H1 (cell line): ENCODE measurements at regions not wholly inside any gene's neighbourhood (a gene's known extent, or its start where the extent isn't known, plus 50 kb on each side); places are given as distances from the start of the nearest gene placed in this dataset.

Experiments
- CTCF ChIA-PET: fragments of 300-600 bp; sonication (Branson Sonifier 250); formaldehyde crosslinking; loops from one replicate; lab custom pipeline; 2021; ENCODE audit not compliant: partially characterized antibody; lab: Charles Lee
- POLR2A ChIA-PET: fragments of 300-600 bp; sonication (Branson Sonifier 250); formaldehyde crosslinking; loops from one replicate; lab custom pipeline; 2021; ENCODE audit warnings: inconsistent platforms; ENCODE audit not compliant: partially characterized antibody; lab: Charles Lee
- DNase-seq, 2 experiments: peaks; one replicate each; pipeline versions ENCODE4 v3.0.0 to v3.0.0-alpha.2; 2010 to 2022; ENCODE audit warnings: low spot score in 2 of 2, low read depth in 1 of 2, mixed read lengths in 1 of 2
- FAIRE-seq: peaks from 2 replicates; lab custom pipeline; 2011; peaks lifted over from hg19 to GRCh38; lab: Jason Lieb, UNC
- H2AFZ ChIP-seq: 2 replicates; pipeline ENCODE4 v1.8.1; 2012; ENCODE audit warnings: low read length, inconsistent platforms
- H2AK5ac ChIP-seq: 2 replicates; pipeline ENCODE4 v1.6.1; 2013; ENCODE audit warnings: low read depth, low read length
- H2BK120ac ChIP-seq: replicated peaks from 2 replicates; pipeline ENCODE3; 2013; ENCODE audit warnings: low read depth, low read length, inconsistent platforms
- H2BK12ac ChIP-seq: 2 replicates; pipeline ENCODE4 v1.6.1; 2013; ENCODE audit warnings: low read depth, low read length
- H2BK15ac ChIP-seq: 2 replicates; pipeline ENCODE4 v1.6.1; 2013; ENCODE audit warnings: low read length
- H2BK20ac ChIP-seq: 2 replicates; pipeline ENCODE4 v1.6.1; 2013; ENCODE audit warnings: low read length
- H2BK5ac ChIP-seq: 2 replicates; pipeline ENCODE4 v1.6.1; 2013; ENCODE audit warnings: low read depth, low read length
- H3K14ac ChIP-seq: 2 replicates; pipeline ENCODE4 v1.6.1; 2013; ENCODE audit warnings: inconsistent platforms; ENCODE audit not compliant: insufficient read length
- H3K18ac ChIP-seq: 2 replicates; pipeline ENCODE4 v1.6.1; 2013; ENCODE audit warnings: low read length; ENCODE audit errors: extremely low read depth
- H3K23ac ChIP-seq: 2 replicates; pipeline ENCODE4 v1.6.1; 2013; ENCODE audit warnings: inconsistent platforms; ENCODE audit not compliant: insufficient read length
- H3K23me2 ChIP-seq: 2 replicates; pipeline ENCODE4 v1.6.1; 2013; ENCODE audit warnings: low read depth, low read length
- H3K27ac ChIP-seq: 2 replicates; pipeline ENCODE4 v1.6.1; 2011; ENCODE audit warnings: low read depth, low read length, inconsistent platforms
- H3K27me3 ChIP-seq, 4 experiments: replicated peaks in 1 of 4; 1 replicate in 1 of 4; 2 replicates in 3 of 4; pipeline versions ENCODE4 v1.6.1 to v1.8.1; 2011 to 2013; ENCODE audit warnings: low read length in 3 of 4, mild to moderate bottlenecking in 3 of 4, inconsistent platforms in 2 of 4, mixed read lengths in 2 of 4, moderate library complexity in 1 of 4; ENCODE audit not compliant: control insufficient read depth in 3 of 4, insufficient read depth in 3 of 4; ENCODE audit errors: extremely low read depth in 1 of 4
- H3K36me3 ChIP-seq, 4 experiments: 2 replicates each; pipeline versions ENCODE4 v1.6.1 to v1.8.1; 2011 to 2013; ENCODE audit warnings: mild to moderate bottlenecking in 4 of 4, low read length in 3 of 4, moderate library complexity in 2 of 4, control low read depth in 1 of 4, inconsistent platforms in 1 of 4; ENCODE audit not compliant: insufficient read depth in 4 of 4, control insufficient read depth in 2 of 4
- H3K4ac ChIP-seq: replicated peaks from 2 replicates; pipeline ENCODE3; 2013; ENCODE audit warnings: low read length, low read depth, mixed read lengths, inconsistent platforms; ENCODE audit not compliant: insufficient read length
- H3K4me1 ChIP-seq, 4 experiments: replicated peaks in 1 of 4; 1 replicate in 1 of 4; 2 replicates in 3 of 4; pipeline versions ENCODE4 v1.6.1 to v1.8.1; 2011 to 2013; ENCODE audit warnings: low read length in 3 of 4, inconsistent platforms in 2 of 4, mixed read lengths in 1 of 4; ENCODE audit not compliant: insufficient read depth in 4 of 4, control insufficient read depth in 3 of 4
- H3K4me2 ChIP-seq, 2 experiments: 2 replicates each; pipeline versions ENCODE4 v1.6.1 to v1.8.1; 2011 to 2013; ENCODE audit warnings: low read depth in 2 of 2, low read length in 2 of 2, control low read depth in 1 of 2, inconsistent platforms in 1 of 2, mild to moderate bottlenecking in 1 of 2; ENCODE audit not compliant: insufficient read depth in 1 of 2
- H3K4me3 ChIP-seq, 4 experiments: fragments of 200-600, 300-600 bp in 1 of 4; sonication (generic), shearing (Covaris generic), sonication (Bioruptor Twin) in 1 of 4; 2 replicates each; pipeline versions ENCODE4 v1.5.1 to v1.8.1; 2011 to 2016; ENCODE audit warnings: low read length in 4 of 4, low read depth in 3 of 4, control low read depth in 2 of 4, inconsistent platforms in 2 of 4, mild to moderate bottlenecking in 2 of 4, mixed read lengths in 1 of 4, moderate library complexity in 1 of 4; ENCODE audit not compliant: insufficient read depth in 2 of 4; ENCODE audit errors: extremely low read depth in 1 of 4
- H3K56ac ChIP-seq: replicated peaks from 2 replicates; pipeline ENCODE3; 2013; ENCODE audit warnings: low read depth, mild to moderate bottlenecking, mixed read lengths, low read length, inconsistent platforms; ENCODE audit not compliant: insufficient read length
- H3K79me1 ChIP-seq: 2 replicates; pipeline ENCODE4 v1.6.1; 2013; ENCODE audit warnings: low read depth, low read length, control low read depth
- H3K79me2 ChIP-seq, 2 experiments: 2 replicates each; pipeline versions ENCODE4 v1.6.1 to v1.8.1; 2012 to 2013; ENCODE audit warnings: low read length in 2 of 2, mild to moderate bottlenecking in 2 of 2, inconsistent platforms in 1 of 2; ENCODE audit not compliant: insufficient read depth in 2 of 2, control insufficient read depth in 1 of 2
- H3K9ac ChIP-seq, 4 experiments: replicated peaks in 1 of 4; 1 replicate in 1 of 4; 2 replicates in 3 of 4; pipeline versions ENCODE4 v1.6.1 to v1.8.1; 2011 to 2013; ENCODE audit warnings: low read depth in 3 of 4, low read length in 3 of 4, control low read depth in 2 of 4, mild to moderate bottlenecking in 2 of 4, moderate library complexity in 2 of 4, inconsistent platforms in 1 of 4; ENCODE audit errors: extremely low read depth in 1 of 4
- H3K9me3 ChIP-seq, 2 experiments: 2 replicates each; pipeline versions ENCODE4 v1.6.1 to v1.8.1; 2012 to 2013; ENCODE audit warnings: mild to moderate bottlenecking in 2 of 2, moderate library complexity in 2 of 2, control low read depth in 1 of 2, inconsistent platforms in 1 of 2, low read depth in 1 of 2, low read length in 1 of 2, mixed read lengths in 1 of 2; ENCODE audit not compliant: insufficient read depth in 2 of 2
- H4K20me1 ChIP-seq, 2 experiments: replicated peaks in 1 of 2; 2 replicates each; pipeline versions ENCODE3 to v1.8.1; 2011 to 2013; ENCODE audit warnings: inconsistent platforms in 2 of 2, low read length in 2 of 2, mild to moderate bottlenecking in 1 of 2; ENCODE audit not compliant: insufficient read depth in 2 of 2, control insufficient read depth in 1 of 2
- H4K5ac ChIP-seq: 2 replicates; pipeline ENCODE4 v1.6.1; 2013; ENCODE audit warnings: low read length, low read depth, mixed read lengths, inconsistent platforms; ENCODE audit not compliant: insufficient read length
- H4K8ac ChIP-seq: 2 replicates; pipeline ENCODE4 v1.8.0; 2013; ENCODE audit warnings: mild to moderate bottlenecking, moderate library complexity, low read length, inconsistent platforms; ENCODE audit not compliant: insufficient read depth; ENCODE audit errors: extremely low read depth
- H4K91ac ChIP-seq: replicated peaks from 2 replicates; pipeline ENCODE3; 2013; ENCODE audit warnings: low read length, mixed read lengths, inconsistent platforms; ENCODE audit not compliant: insufficient read length
- ATF2 ChIP-seq: IDR thresholded peaks from 2 replicates; pipeline ENCODE4 v1.6.1; 2012; ENCODE audit warnings: low read length, inconsistent platforms
- BACH1 ChIP-seq: IDR thresholded peaks from 2 replicates; pipeline ENCODE4 v1.6.1; 2012; ENCODE audit warnings: low read length, improper control_type of control experiment
- BCL11A ChIP-seq, 2 experiments: IDR thresholded peaks; one replicate each; pipeline ENCODE4 v1.6.1; 2011; ENCODE audit warnings: low read depth in 2 of 2, low read length in 2 of 2, mild to moderate bottlenecking in 2 of 2
- EGR1 ChIP-seq: IDR thresholded peaks from 2 replicates; pipeline ENCODE4 v1.6.1; 2011; ENCODE audit warnings: low read depth, low read length, borderline replicate concordance
- FOSL1 ChIP-seq: IDR thresholded peaks from 2 replicates; pipeline ENCODE4 v1.6.1; 2011; ENCODE audit warnings: mild to moderate bottlenecking, low read depth, low read length, moderate library complexity; ENCODE audit not compliant: insufficient read depth
- GABPA ChIP-seq: IDR thresholded peaks from 2 replicates; pipeline ENCODE4 v1.6.1; 2011; ENCODE audit warnings: mild to moderate bottlenecking, low read length, moderate library complexity, borderline replicate concordance; ENCODE audit not compliant: insufficient read depth
- JUN ChIP-seq: IDR thresholded peaks from 2 replicates; pipeline ENCODE4 v1.6.1; 2011; ENCODE audit warnings: low read depth, mild to moderate bottlenecking, improper control_type of control experiment, low read length
- NANOG ChIP-seq: IDR thresholded peaks from 2 replicates; pipeline ENCODE4 v1.6.1; 2011; ENCODE audit warnings: low read length, low read depth, mild to moderate bottlenecking, inconsistent platforms; ENCODE audit not compliant: insufficient read depth, poor library complexity, severe bottlenecking
- POLR2A ChIP-seq, 2 experiments: IDR thresholded peaks; 1 replicate in 1 of 2; 2 replicates in 1 of 2; pipeline ENCODE4 v1.6.1; 2011; ENCODE audit warnings: low read depth in 2 of 2, low read length in 2 of 2, mild to moderate bottlenecking in 2 of 2; ENCODE audit errors: control extremely low read depth in 1 of 2
- RBBP5 ChIP-seq: IDR thresholded peaks from 2 replicates; pipeline ENCODE4 v1.7.1; 2012; ENCODE audit warnings: low read depth, mild to moderate bottlenecking, inconsistent platforms, low read length, moderate library complexity, borderline replicate concordance
- RNF2 ChIP-seq: fragments of 200-900, 300-1000 bp; sonication (generic); IDR thresholded peaks from 2 replicates; pipeline ENCODE4 v1.7.1; 2016; ENCODE audit warnings: borderline replicate concordance, low read depth, mild to moderate bottlenecking, antibody characterized with exemption, low read length; ENCODE audit not compliant: poor library complexity, severe bottlenecking; ENCODE audit errors: missing control alignments
- SAP30 ChIP-seq: fragments of 300-600 bp; sonication (generic); IDR thresholded peaks from 2 replicates; pipeline ENCODE4 v1.7.1; 2012; ENCODE audit warnings: low read length, moderate library complexity, mild to moderate bottlenecking, inconsistent platforms; ENCODE audit not compliant: insufficient read depth, insufficient replicate concordance
- TEAD4 ChIP-seq: IDR thresholded peaks from 2 replicates; pipeline ENCODE4 v1.6.1; 2012; ENCODE audit warnings: low read depth, low read length, inconsistent platforms, mixed read lengths
- WGBS, 2 experiments: shearing (Covaris generic) in 1 of 2; methylation state at CpG; one replicate each; pipeline versions ENCODE4 v1.1.6 to v1.1.7; 2013 to 2015; ENCODE audit warnings: low lambda C conversion rate in 2 of 2, mixed read lengths in 2 of 2, inconsistent platforms in 1 of 2, low coverage in 1 of 2, missing lambda C conversion rate in 1 of 2; ENCODE audit not compliant: insufficient replicate concordance in 2 of 2, insufficient coverage in 1 of 2, insufficient read length in 1 of 2; ENCODE audit errors: extremely low coverage in 1 of 2, missing lambda C conversion rate in 1 of 2; 5-methylcytosine and 5-hydroxymethylcytosine counted together

DNA sequence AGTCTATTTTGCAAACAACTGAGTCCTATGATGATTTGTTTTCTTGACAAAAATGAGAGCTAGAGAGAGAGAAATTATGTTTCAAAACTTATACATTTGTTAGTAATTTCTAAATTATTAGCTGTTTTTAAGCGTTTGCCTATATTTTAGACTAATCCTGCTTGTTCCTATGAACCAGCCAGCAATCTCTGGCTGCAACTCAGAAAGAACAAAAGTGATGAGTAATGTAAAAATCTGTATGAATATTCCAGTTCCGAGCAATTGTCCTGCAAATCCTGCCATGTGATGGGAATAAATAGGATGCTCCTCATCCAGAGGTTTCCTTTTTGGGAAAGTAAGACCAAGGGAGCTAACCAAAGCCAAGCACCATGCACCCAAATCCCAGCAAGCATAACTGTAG lies 228.3 kb upstream of the GBE1 start:
- H3K79me1 ChIP-seq = no peaks in the 10 kb centered on the region
- WGBS, 2 experiments = 93% methylated on average over 2 of the region's 2 CpGs; no CpG with 5 or more reads in 1 of the 2 experiments

More for the DNA sequence above, 228.3 kb upstream of the GBE1 start:
- no peak overlapping the region for H3K4ac ChIP-seq
- H4K20me1 ChIP-seq = no peaks in the 10 kb centered on the region
- no peak overlapping the region for H2BK12ac ChIP-seq
- H3K27me3 ChIP-seq = no peaks in the 10 kb centered on the region
- H3K4me3 ChIP-seq = no peak overlapping the region
- H2AK5ac ChIP-seq = no peak overlapping the region
- H3K9ac ChIP-seq = no peak overlapping the region
- H3K56ac ChIP-seq = no peak overlapping the region
- H2BK15ac ChIP-seq = no peak overlapping the region
- no peak overlapping the region for H3K23ac ChIP-seq
- CTCF ChIA-PET = interaction anchor here (0.7 to 1.1 kb wide), 3 partner anchors 153 to 407 kb away, joined by 3 read pairs; no protein-coding TSS in a partner anchor
- peaks cover 0 to 3% (median 0%) of the 10 kb centered on the region in 4 experiments; a peak in 1 of 7 replicates for H3K4me1 ChIP-seq
- FAIRE-seq (no peak), DNase-seq (no peak)
- H3K18ac ChIP-seq = no peak overlapping the region
- no peak overlapping the region for H2BK20ac ChIP-seq
- POLR2A ChIA-PET = no interaction called here
- TF ChIP-seq BCL11A (IDR thresholded peaks at IDR 0.05; ENCODE audit: low read depth in 2 of 2, low read length in 2 of 2) = no peak
- no peak for TF ChIP-seq RBBP5
- no peak for TF ChIP-seq JUN
- TF ChIP-seq FOSL1 = no peak
- no peak for TF ChIP-seq RNF2
- no peak for TF ChIP-seq SAP30
- TF ChIP-seq EGR1 = no peak
- no peak for TF ChIP-seq BACH1
- TF ChIP-seq POLR2A (IDR thresholded peaks at IDR 0.05; ENCODE audit: control extremely low read depth in 1 of 2, low read depth in 2 of 2, low read length in 2 of 2) = no peak
- no peak for TF ChIP-seq ATF2
- no peak for TF ChIP-seq TEAD4
- TF ChIP-seq GABPA = no peak
- no peak for TF ChIP-seq NANOG
- H2BK120ac ChIP-seq = no peak overlapping the region
- no peak overlapping the region for H3K4me2 ChIP-seq
- no peaks in the 10 kb centered on the region; a peak in 1 of 4 replicates for H3K79me2 ChIP-seq
- H4K5ac ChIP-seq = no peak overlapping the region
- H2BK5ac ChIP-seq = no peak overlapping the region
- H4K8ac ChIP-seq = no peak overlapping the region
- no peak overlapping the region for H3K14ac ChIP-seq
- no peak overlapping the region for H3K27ac ChIP-seq
- no peak overlapping the region for H4K91ac ChIP-seq
- H3K23me2 ChIP-seq = no peaks in the 10 kb centered on the region
- H3K9me3 ChIP-seq = peaks cover 0 to 4% of the 10 kb centered on the region in 2 experiments; a peak in 1 of 4 replicates
- no peak overlapping the region for H2AFZ ChIP-seq
- no peaks in the 10 kb centered on the region for H3K36me3 ChIP-seq
